ENCODE measurements at regions not wholly inside any gene's neighbourhood (a gene's known extent, or its start where the extent isn't known, plus 50 kb on each side); places are given as distances from the start of the nearest gene placed in this dataset.

GRCh38 chr11:45428541-45429230 is 142.5 kb upstream of the SYT13 start (continued):
- TF ChIP-seq ZBTB40 (IDR thresholded peaks at IDR 0.05) (no peak), ZBTB40 (CRISPR knock-in tag; IDR thresholded peaks at IDR 0.05) (no peak), MAFK (conservative IDR thresholded peaks at IDR 0.05 in 1 of 2, IDR thresholded peaks at IDR 0.05 in 1 of 2; ENCODE audit: low read length in 2 of 2) (no peak), PHF20 (CRISPR knock-in tag; IDR thresholded peaks at IDR 0.05) (no peak), HOXA9 (CRISPR knock-in tag; IDR thresholded peaks at IDR 0.05; ENCODE audit: borderline replicate concordance) (no peak)
